NCI-H1417 treated with DMSO at 0.1 percent for 48 hours (cell line): ENCODE measurements at regions not wholly inside any gene's neighbourhood (a gene's known extent, or its start where the extent isn't known, plus 50 kb on each side); places are given as distances from the start of the nearest gene placed in this dataset.

Experiments
- DNase-seq: peaks from one replicate; lab custom pipeline; 2025; lab: John Stamatoyannopoulos, UW

DNA sequence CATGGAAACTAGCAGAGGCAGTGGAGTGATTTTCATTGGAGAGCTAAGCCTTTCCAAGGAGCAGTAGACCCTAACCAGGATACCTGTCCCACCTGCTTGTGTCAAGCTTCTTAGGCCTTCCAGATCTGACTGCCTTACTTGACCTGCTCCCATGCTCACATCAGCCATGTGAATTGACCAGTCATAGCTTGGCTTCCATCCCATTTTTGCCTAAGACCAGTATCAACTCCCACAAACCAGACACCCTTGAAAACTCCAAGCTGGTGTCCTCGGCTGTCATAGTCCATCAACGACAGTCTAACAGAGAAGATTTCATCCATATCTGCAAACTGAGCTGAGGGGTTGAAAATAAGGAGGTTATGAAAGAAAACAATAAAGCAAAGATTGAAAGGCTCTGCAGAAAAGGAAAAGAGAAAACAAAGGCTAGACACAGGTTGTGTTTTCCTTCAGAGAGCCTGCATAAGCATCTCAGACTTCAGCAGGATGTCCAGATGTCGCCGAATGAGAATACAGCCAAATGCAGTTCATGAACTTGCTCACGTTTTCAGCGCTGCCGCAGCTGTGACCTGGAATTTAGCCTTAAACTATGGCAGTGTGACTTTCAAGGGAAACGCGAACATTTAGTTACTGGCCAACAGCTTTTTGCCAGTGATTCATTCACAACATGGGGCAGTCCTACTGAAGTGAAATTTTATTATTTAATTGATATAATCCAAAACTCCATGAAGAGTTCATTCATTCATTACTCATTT lies 868.1 kb upstream of the ID2 start:
- no peak for DNase-seq

DNA sequence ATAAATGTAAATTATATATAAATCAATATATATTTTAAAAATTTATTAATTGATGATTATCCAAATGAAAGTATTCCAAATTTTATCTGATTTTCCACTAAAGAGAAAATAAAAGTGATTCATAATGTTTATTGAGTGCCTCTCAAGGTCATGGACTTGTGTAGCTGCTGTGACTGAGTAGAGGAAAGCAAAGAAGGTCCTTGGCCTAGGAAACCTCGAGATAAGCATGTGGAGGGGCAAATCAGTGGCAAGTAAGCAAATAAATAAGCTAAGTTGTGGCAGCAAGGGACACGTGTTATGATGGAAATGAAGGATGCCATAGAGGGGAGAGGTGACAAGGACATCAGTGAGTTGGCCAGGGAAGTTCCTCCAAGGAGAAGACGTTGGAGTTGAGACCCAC lies 866.1 kb upstream of the ID2 start:
- DNase-seq, result no peak

DNA sequence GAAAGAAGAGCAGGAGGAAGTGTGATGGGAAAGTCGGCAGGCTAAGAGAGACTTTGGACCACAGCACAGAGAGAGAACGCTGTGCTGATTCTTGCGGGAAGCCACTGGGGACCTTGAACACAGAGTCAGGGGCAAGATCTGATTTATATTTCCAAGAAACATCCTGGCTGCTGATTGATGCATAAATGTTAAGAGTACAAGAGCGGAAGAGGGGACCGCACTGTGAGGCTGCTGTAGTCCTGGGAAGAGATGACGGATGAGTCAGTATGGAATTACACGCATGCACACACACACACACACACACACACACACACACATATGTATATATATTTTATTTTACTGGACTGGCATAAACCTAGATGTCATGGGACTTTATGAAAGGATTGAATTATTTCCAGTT lies 865.6 kb upstream of the ID2 start:
- no peak for DNase-seq

DNA sequence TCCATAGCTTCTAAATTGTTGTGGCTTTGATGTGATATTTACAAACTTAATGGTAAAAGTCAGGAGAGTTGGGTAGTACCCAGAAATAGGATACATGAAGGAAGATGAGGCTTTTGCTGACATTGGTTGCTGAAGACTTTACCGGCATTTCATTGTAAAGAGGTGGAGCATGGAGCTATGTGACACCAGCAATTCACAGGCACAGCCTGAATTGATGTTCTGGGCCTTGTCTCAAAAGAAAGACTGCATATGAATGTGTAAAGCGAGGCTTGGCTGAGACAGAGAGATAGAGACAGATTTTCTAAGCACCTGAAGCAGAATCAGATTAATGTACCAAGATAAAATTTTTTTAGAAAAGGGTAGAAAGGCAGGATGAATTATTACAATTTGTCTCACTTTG lies 864.9 kb upstream of the ID2 start:
- DNase-seq, result no peak

DNA sequence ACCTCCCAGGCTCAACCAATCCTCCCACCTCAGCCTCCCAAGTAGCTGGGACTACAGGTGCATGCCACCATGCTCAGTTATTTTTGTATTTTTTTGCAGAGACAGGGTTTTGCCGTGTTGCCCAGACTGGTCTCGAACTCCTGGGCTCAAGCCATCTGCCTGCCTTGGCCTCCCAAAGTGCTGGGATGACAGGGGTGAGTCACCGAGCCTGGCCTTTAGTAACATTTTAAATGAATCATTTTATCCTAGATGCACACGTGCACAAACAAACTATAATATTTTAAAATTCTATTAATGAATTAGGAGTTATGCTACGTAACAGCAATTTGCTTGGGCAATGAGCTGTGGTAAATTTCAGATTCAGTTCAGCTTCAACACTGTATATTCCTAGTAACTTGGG lies 862.5 kb upstream of the ID2 start:
- DNase-seq, result no peak

DNA sequence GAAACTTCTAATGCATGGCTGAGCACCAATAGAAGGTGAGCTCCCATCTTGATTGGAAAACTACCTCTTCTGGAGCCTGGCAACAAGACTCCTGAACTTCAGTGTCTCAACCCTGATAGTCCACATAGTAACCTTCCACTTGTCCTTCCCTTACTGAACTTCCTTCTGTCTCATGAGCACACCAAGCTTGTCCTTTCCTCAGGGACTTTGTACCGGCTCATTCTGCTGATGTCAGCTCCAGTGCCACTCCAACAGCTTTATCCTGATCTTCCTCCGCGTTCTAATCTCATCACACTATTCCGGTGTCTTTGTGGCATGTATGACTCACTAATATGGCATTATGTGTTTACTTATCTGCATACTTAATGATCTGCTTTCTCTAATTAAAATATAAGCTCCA lies 862.0 kb upstream of the ID2 start:
- no peak for DNase-seq

DNA sequence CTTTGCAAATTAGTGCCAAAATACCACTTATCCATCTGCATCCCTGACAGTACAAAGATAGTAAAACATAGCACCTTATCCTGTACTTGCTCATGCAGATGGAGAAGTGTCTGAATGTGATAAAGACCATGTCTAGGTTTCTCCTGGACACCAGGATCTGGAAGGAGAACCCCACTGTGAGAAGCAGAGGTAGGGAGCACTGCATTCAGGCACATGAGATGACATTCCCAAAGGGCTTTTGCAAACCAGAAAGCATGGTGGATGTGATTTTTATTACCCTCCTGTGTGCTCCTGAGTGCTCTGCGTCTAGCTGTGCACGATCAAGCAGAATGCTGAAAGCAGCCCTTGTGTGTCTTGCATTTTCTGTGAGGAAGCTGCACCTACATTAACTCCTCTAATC lies 857.6 kb upstream of the ID2 start:
- no peak for DNase-seq

DNA sequence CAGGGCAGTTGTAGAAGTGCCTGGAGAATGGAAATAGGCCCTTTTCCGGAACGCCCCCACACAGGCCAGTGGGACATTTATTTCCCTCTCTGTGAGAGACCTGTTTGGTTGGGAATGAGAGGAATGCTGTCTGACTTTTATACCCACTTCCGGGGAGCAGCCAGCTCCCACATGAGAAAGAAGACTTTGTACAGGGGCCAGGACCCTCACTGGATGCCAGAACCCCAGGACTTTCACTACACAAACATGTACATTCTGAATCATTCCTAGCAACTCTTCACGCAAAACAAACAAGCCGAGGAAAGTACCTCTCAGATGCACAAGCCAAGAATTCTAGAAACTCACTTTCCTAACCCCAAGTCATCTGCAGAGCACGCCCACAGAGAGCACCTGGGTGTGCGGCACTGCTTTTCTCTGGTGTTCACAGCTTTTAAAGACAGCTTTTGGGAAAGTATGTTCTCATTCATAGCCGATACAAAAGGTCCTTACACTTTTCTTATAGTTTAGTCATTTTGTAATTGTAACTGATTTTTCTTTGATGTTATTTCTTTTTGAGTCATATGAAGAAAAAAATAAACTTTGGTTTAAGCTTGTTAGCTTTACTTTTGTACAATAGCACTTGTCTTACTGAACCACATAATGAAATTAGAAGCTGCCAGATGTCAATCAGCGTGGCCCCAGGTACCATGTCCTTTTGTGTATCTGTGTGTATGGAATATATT lies 856.1 kb upstream of the ID2 start:
- no peak for DNase-seq

DNA sequence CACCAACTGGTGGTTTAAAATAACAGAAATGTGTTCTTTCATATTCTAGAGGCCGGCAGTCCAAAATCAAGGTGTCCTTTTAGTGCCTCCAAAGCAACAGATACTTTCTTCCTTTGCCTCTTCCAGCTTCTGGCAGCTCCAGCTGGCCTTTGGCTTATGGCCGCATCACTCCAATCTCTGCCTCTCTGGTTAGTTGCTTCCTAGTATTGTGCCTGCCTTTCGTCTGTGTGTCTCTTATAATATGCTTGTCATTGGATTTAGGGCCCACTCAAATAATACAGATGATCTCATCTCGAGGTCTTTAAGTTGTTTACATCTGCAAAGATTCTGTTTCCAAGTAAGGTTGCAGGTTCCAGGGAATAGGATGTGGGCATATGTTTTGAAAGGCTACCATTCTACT lies 855.2 kb upstream of the ID2 start:
- DNase-seq, result no peak

DNA sequence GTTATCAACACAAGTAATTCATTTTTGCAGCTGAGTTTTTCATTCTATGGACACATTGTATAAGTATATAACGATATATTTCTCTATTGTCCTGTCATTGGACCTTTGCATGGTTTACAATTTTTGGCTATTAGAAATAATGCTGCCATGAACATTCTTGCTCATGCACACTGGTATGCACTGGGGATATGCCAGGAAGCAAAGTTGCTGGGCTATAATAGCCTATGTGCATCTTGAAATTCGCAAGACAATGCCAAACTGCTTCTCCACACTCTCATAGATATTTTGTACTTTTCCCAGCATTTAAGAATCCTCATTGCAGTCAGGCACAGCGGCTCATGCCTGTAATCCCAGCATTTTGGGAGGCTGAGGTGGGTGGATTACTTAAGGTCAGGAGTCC lies 852.6 kb upstream of the ID2 start:
- no peak for DNase-seq

DNA sequence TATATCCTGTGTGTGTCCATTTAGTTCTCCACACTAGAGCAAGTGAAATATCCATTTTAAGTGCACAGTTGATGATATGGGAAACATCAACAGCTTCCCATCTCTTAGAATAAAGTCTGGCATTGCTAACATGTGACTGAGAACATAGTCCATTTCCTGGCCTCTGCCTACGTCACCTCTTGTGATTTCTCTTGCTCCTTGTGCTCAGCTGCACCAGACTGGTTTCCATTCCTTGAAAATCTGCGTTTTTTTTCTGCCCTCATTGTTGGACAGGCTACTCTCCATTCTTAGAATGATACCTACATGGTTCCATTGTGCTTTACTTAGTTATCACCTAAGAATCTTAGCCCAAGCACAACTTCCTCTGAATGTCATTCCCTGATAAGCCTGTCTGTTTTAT lies 851.2 kb upstream of the ID2 start:
- DNase-seq, result no peak

DNA sequence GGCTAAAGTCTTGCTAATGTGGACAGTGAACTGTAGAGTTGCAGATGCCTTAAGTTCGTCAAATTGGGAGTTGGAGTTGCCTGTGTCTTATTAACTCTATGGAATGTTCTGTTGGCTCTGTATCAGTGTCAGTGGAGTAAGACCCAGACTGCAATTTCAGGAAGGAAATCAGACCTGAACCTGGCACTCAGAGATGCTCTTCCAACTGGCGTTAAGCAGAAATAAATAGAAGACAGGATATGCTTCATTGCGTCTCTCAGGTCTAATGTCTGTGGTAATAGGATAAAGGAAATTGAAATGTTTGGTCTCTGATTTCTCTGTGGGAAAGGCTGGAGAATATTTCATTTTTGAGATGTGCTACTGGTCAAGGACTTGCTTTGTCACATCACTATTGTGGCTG lies 846.7 kb upstream of the ID2 start:
- no peak for DNase-seq

DNA sequence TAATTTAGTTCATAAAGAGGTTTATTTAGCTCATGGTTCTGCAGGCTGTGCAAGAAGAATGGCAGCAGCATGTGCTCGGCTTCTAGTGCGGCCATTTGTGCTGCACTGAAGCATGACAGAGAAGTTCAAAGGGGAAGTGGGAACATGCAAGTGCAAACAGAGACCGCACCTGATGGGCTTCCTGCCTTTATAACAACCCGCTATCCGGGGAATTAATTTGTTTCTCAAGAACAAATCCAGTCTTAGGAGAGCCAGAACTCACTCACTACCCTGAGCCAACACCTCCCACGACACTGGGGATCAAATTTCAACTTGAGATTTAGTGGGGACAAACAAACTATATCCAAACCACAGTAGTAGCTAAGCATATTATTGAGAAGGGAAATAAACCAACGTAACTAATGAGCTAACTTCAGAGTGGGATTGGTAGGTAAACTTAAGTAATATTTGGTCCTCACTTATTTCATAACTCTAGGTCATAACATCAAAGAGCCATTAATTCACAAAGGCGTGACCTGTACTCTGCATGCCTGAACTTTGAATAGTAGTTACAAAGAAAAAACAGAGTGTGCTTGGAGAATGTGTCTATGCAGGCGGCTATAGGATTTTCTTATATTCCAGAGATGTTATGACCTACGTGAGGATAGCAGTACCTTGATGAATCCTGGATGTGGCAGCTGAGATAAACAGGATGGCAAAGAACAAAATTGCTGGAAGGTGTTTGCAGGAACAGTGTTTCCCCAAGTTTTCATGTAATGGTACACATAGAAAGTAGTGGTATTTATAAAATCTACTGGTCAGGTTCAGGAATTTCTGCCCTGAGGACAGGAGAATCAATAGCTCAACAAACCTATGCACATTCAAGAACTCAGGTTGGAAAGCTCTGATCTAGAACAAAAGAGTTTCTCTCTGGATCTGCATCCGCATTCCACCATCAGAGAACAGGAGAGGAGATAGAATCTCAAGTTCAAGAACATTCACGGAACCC lies 845.9 kb upstream of the ID2 start:
- no peak for DNase-seq

DNA sequence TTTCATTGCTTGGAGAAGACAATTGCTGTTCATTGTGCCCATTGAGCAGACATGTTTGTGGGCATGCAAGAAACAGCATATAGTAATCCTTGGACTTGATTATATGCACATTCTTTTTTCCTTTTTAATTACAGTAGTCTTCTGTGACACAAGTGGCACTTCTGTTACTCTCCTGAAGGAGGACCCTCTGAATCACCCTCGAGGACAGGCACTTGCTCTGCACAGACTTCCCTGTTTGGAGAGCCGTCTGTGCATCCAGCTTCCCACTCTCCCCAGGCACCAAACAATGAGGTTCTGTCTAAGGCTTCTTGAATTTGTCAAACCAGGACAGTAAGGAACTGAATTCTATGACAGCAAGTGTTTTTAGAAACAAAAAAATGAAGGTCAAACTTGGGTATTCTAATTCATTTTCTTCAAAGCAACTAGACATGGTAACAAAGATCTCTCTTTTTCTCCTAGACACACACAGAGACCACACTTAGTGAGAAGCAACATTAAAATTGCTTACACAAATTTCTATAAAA lies 844.6 kb upstream of the ID2 start:
- DNase-seq, result no peak

DNA sequence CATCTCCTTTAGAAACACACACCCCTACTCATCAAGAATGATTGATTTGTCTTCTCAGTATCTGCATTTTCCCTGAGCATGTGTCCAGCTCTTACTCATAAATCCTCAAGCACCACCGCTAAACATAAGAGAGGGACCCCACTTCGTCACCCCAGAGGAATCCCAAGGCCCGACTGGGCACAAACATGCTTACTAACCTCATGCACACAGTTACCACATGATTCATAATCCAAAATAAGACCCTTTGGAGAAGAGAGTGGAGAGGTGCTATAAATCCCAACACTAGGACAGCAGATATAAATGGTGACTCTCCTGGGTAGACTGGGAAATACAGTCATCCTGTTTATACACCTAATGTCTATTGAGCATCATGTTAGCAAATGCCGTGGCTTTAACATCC lies 843.2 kb upstream of the ID2 start:
- DNase-seq, result no peak

DNA sequence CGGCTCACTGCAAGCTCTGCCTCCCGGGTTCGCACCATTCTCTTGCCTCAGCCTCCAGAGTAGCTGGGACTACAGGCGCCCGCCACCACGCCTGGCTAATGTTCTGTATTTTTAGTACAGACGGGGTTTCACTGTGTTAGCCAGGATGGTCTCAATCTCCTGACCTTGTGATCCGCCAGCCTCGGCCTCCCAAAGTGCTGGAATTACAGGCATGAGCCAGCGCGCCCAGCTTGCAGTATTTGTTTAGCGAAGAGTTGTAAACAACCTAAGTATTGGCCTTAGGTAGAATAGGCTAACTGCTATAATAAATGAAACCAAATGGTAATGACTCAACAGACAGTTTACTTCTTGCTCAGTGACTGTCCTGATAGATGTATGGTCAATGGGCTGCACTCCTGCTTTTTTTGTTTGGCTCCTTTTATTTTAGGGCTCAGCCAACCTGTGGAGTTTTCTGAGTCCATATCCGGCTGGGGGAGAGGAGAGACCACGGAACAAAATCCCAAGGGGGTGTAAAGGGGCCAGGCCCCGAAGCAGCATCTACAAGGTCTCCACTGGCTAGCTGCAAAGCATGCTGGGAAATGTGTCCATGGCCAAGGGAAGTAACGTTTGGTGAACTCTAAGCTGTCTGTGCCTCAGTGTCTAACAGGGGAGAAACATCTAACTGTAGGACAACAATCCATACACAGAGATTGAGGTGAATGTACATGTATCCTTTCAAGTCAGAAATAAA lies 841.0 kb upstream of the ID2 start:
- no peak for DNase-seq

DNA sequence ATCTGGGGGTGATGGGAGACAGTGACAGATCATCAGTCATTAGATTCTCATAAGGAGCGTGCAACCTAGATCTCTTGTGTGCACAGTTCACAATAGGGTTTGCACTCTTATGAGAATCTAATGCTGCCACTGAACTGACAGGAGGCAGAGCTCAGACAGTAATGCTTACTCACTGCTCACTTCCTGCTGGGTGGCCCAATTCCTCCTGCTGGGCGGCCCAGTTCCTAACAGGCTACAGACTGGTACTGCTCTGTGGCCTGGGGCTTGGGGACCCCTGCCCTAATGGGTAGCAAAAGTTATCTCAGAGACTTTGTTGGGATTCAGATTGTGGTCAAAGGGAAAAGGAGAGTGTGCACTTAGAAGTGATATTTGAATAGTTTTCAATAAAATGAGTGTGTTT lies 840.1 kb upstream of the ID2 start:
- no peak for DNase-seq

DNA sequence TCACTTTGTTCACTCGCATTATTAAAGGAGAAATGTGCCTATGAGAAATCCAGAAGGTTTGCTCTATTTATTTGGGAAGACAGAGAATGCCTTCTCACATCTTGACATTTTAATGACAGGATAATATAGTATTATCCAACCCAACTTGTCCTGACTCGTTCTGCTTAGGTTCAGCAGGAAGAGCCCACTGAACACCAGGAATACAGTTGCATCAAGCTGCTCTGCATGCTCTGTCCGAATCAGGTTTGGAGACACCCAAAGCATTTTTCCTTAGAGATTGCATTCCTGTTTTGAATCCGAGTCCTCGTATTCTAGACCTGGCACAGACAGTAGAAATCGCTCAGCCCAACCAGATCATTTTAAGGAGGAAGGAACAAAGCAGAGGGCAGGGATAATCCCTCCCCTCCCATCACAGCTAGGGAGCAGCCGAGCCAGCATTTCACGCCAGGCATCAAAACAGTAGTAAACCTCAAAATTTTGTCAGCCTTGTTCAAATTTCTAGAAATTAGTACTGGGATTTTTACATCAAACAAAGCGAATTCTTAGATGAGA lies 837.4 kb upstream of the ID2 start:
- DNase-seq, result no peak

DNA sequence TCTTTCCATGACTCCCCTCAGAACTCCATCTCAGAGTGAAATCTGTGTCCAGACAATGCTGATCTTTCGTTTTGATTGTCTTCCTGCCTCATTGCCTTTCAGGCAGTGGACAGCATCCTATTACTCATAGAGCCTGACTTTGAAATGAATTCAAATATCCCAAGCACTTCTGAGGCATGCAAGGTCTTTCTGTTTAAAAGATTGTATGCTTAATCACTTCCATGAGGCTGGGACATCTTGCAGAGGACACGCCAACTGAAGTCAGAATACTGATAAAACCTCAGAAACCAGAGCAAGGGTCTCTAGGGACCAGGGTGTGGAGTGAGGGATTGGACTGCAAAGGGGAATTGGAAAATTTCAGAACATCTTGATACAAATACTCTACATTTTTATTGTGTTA lies 836.5 kb upstream of the ID2 start:
- no peak for DNase-seq

DNA sequence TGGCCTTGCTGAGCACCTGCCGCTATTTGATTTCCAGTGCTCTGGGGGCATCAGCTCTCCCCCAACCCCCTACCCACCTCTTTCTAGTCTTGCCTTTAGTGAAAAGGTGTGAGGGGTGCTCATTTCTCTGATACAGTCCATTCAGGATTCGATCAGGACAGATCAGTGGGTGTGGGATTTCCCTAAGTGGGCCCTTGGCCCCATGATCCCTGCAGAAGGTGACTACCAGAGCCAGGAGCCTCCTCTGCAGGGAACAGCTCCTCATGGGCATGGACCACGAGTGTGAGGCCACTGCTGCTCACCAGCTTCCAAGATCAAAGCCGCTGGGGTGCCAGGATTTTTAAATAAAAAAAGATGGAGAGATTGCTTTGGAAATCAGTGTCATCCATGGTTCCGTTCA lies 835.2 kb upstream of the ID2 start:
- no peak for DNase-seq

DNA sequence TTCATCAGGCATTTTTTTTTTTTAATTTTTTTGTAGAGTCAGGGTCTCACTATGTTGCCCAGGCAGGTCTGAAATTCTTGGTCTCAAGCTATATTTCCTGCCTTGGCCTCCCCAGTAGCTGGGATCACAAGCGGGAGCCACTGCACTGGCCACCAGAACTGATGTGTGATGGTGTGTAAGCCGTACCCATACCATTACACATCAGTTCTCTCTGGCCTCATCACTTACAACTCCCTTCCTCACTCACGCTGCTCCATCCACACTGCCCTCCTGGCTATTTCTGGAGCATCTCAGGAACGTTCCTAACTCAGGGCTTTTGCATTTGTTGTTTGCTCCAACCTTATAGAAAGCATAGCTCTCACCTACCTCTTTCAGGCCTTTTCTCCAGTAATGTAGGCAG lies 834.5 kb upstream of the ID2 start:
- no peak for DNase-seq

DNA sequence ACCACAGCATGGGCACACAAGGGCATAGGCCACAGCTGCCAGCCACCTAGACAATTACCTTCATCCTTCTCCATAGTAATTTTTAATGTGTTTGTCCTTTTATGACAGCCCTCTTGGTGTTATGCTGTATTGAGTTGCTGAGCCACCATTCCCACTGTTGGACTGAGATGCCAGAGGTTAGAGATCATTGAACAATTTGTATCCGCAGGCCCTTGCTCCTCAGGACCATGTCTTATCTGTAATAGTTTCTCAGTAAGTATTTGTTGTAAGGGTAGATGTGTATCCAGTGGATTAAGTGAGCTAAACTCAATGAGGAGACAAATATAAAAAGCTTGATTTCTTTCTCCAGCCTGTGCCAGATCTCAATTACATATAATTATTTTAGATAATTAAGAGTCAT lies 832.8 kb upstream of the ID2 start:
- DNase-seq, result no peak
